AG09319 (cell line): ENCODE measurements at regions not wholly inside any gene's neighbourhood (a gene's known extent, or its start where the extent isn't known, plus 50 kb on each side); places are given as distances from the start of the nearest gene placed in this dataset.
"Not testable (repeated sequence)": the region's sequence is repeated elsewhere in the genome, so short reads cannot be mapped to it uniquely, and the experiment has no call there.

Source experiments
- DNase-seq: peaks from one replicate; pipeline ENCODE4 v3.0.0-alpha.2; 2010; ENCODE audit warnings: low read depth; ENCODE audit errors: extremely low read depth
- TF ChIP-seq, protein P1 (sequence below): IDR thresholded peaks from 2 replicates; pipeline ENCODE4 v1.5.1; 2011; ENCODE audit warnings: low read depth, mild to moderate bottlenecking, inconsistent platforms, low read length, moderate library complexity

DNA sequence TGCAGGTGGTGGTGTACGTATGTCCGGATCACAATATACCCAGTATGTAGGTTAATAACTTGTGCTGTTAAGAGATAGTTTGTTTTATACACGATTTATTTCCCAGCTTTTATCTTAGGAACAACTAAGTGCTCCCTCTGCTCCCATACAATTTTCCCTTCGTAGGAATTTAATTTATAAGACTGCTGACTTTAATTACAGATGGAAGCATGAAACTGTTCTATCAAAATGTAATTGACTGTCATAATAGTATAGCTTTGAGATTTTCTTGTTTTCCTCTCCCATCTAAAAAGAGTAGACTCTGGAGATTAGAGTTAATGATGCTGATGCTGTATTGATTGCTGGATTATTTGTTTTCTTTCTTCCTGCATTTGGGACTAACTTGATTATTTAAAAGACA, 370.7 kb upstream of the SGO1 start:
- DNase-seq = no peak
- TF ChIP-seq, protein P1, sequence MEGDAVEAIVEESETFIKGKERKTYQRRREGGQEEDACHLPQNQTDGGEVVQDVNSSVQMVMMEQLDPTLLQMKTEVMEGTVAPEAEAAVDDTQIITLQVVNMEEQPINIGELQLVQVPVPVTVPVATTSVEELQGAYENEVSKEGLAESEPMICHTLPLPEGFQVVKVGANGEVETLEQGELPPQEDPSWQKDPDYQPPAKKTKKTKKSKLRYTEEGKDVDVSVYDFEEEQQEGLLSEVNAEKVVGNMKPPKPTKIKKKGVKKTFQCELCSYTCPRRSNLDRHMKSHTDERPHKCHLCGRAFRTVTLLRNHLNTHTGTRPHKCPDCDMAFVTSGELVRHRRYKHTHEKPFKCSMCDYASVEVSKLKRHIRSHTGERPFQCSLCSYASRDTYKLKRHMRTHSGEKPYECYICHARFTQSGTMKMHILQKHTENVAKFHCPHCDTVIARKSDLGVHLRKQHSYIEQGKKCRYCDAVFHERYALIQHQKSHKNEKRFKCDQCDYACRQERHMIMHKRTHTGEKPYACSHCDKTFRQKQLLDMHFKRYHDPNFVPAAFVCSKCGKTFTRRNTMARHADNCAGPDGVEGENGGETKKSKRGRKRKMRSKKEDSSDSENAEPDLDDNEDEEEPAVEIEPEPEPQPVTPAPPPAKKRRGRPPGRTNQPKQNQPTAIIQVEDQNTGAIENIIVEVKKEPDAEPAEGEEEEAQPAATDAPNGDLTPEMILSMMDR = no peak

DNA sequence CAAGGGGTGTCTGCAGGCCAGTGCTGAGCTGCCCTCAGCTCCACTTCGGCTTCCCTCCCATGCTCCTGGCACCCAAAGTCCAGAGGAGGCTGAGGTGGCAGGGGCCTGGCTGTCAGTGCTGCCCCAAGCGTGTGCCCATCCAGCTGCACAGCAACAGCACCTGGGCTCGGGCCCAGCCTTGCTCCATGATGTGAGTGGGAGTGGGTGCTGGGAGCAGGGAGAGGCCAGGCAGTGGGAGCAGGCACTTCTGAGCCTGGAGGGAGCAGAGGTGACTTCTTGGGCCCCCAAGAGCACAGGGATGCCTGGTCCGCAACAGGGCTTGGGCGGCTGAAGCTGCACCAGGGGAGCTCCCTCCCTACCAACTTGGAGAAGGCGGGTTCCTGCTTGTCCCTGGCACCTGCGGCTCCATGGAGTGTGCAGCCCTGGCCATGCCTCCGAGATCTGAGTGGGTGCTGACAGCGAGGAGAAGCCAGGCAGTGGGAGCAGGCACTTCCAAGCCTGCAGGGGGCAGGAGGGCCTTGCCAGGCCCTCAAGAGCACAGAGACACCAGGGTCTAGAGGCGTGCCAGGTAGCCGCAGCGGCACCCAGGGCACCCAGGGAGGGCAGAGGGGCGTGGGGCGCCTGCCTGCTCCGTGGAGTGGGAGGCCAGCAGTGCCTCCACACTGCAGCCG, 366.7 kb upstream of the SGO1 start:
- no peak for DNase-seq
- TF ChIP-seq, protein P1 = no peak

DNA sequence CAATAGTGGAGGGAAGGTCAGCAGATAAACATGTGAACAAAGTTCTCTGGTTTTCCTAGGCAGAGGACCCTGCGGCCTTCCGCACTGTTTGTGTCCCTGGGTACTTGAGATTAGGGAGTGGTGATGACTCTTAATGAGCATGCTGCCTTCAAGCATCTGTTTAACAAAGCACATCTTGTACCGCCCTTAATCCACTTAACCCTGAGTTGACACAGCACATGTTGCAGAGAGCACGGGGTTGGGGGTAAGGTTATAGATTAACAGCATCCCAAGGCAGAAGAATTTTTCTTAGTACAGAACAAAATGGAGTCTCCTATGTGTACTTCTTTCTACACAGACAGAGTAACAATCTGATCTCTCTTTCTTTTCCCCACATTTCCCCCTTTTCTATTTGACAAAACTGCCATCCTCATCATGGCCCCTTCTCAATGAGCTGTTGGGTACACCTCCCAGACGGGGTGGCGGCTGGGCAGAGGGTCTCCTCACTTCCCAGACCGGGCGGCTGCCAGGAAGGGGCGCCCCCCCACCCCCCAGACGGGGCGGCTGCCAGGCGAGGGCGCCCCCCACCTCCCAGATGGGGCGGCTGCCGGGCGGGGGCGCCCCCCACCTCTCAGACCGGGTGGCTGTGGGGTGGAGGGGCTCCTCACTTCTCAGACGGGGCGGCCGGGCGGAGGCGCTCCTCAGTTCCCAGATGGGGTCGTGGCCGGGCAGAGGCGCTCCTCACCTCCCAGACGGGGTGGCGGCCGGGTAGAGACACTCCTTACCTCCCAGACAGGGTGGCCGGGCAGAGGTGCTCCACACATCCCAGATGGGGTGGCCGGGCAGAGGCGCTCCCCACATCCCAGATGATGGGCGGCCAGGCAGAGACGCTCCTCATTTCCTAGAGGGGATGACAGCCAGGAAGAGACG, 361.6 kb upstream of the SGO1 start:
- DNase-seq = not testable (repeated sequence)

DNA sequence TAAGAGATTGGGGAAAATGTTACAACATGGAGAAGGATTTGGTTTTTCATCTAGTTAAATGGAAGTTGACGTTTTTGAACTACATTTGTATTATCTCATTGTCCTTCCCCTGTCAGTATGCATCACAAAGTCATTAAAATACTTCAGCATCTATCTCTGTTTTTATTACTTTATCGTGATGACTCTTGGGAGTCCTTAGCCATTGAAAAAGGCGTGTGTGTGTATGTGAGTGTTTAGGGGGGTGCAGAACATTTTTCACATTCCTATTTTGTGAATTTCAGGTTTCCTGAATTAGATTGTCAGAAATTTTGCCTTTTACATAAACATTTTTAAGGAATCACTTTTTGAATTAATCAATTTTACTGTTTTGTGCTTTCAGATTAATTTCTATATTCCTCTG, 360.6 kb upstream of the SGO1 start:
- TF ChIP-seq, protein P1 = no peak
- no peak for DNase-seq

DNA sequence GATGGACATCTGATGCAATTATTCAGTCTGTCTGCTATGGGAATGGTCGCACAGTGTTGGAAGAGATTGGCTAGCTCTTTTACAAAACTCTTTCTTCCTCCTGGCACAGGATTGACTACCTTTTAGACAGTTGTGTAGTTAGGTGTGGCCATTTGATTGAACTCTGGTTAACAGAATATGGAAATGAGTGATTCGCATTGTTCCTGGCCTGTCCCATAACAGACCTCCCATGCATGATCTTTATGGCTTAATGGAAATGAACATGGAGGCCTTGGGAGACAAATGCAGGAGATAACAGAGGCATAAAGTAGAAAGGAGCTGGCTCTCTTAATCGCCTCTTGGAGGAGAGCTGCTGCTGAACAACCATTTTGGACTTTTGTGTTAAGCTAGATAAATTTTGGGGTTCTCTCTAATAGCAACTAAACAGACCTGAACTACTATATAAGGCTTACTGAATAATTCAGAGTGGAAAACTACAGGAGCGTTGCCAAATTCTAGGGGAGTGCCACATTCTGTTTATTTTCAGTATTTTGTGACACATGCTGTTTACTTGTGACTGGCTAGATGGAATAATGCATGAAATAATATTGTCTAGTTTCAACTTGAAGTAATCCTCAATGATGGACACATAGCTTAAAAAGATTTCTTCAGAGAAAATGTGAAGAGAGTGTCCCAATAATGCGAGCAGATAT, 357.7 kb upstream of the SGO1 start:
- DNase-seq = no peak

DNA sequence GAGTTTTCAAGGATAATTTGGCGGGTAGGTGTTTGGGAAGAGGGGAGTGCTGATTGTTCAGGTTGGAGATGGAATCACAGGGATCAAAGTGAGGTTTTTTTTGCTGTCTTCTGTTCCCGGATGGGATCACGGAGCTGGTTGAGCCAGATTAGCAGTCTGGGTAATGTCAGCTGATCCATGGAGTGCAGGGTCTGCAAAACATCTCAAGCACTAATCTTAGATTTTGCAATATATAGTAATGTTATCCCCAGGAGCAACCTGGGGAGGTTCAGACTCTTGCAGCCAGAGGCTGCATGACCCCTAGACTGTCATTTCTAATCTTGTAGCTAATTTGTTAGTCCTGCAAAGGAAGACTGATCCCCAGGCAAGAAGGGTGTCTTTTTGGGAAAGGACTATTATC, 354.1 kb upstream of the SGO1 start:
- TF ChIP-seq, protein P1 = no peak
- DNase-seq = no peak

More for the DNA sequence above, 357.7 kb upstream of the SGO1 start:
- TF ChIP-seq, protein P1 = no peak

DNA sequence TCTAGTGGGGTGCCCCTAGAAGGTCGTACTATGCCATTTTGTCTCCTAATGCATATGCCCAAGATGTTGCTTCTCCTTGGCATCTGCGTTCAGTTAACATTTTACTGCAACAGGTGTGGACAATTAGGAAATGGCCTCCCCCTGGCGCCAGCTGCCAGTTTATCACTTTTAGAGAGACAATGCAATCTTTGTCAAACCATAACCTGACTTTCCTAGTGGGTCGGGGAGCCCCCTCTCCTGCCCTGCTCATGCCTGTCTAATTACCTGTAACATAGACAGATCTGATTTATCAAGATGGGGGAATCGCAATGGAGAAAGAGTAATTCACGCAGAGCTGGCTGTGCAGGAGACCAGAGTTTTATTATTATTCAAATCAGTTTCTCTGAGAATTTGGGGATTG, 353.7 kb upstream of the SGO1 start:
- TF ChIP-seq, protein P1 = no peak
- DNase-seq = no peak
